HL-60 (cell line): ENCODE measurements at regions not wholly inside any gene's neighbourhood (a gene's known extent, or its start where the extent isn't known, plus 50 kb on each side); places are given as distances from the start of the nearest gene placed in this dataset.

ENCODE experiments used
- DNase-seq, 2 experiments: peaks; one replicate each; pipeline ENCODE4 v3.0.0-alpha.2; 2010 to 2020; ENCODE audit warnings: low read depth in 1 of 2, low spot score in 1 of 2
- H3K27ac ChIP-seq: fragments of 250-450 bp; sonication (Bioruptor Pico); replicated peaks from 2 replicates; pipeline ENCODE4 v1.5.1; 2020; ENCODE audit warnings: mild to moderate bottlenecking, moderate library complexity
- H3K27me3 ChIP-seq: fragments of 250-450 bp; sonication (Bioruptor Pico); 2 replicates; pipeline ENCODE4 v1.5.1; 2021; ENCODE audit warnings: mild to moderate bottlenecking, moderate library complexity; ENCODE audit not compliant: insufficient read depth, poor library complexity, severe bottlenecking
- H3K4me3 ChIP-seq: replicated peaks from 2 replicates; pipeline ENCODE4 v1.5.1; 2011; ENCODE audit warnings: mild to moderate bottlenecking, control low read depth, low read length; ENCODE audit not compliant: insufficient read depth
- CTCF ChIP-seq: IDR thresholded peaks from one replicate; pipeline ENCODE4 v1.5.1; 2011; ENCODE audit warnings: low read length, control low read depth, inconsistent platforms; ENCODE audit not compliant: insufficient read depth
- GABPA ChIP-seq: IDR thresholded peaks from 2 replicates; pipeline ENCODE4 v1.6.1; 2012; ENCODE audit warnings: low read depth
- POLR2AphosphoS5 ChIP-seq: IDR thresholded peaks from 2 replicates; pipeline ENCODE4 v1.6.1; 2012; ENCODE audit warnings: low read depth
- REST ChIP-seq: IDR thresholded peaks from 2 replicates; pipeline ENCODE4 v1.6.1; 2012; ENCODE audit warnings: low read depth; ENCODE audit not compliant: insufficient replicate concordance
- SPI1 ChIP-seq: IDR thresholded peaks from 2 replicates; pipeline ENCODE4 v1.6.1; 2012; ENCODE audit warnings: low read depth, mild to moderate bottlenecking, borderline replicate concordance

- TF ChIP-seq SPI1 (no peak), REST (no peak), CTCF (no peak), POLR2AphosphoS5 (no peak), GABPA (no peak)
- Histone ChIP-seq H3K27ac (no peak overlapping the region), H3K27me3 (no peaks in the 10 kb centered on the region), H3K4me3 (no peak overlapping the region)
- DNase-seq, result no peak
These were observed 73.2 kb downstream of the SUCNR1 start for GRCh38 chr3:151946606-151947005.

GRCh38 chr3:151949706-151950105, 76.3 kb downstream of the SUCNR1 start:
- no peaks in the 10 kb centered on the region for H3K27me3 ChIP-seq
- no peak for DNase-seq
- H3K27ac ChIP-seq, result no peak overlapping the region
- TF ChIP-seq REST (no peak), POLR2AphosphoS5 (no peak), SPI1 (no peak), GABPA (no peak), CTCF (no peak)
- no peak overlapping the region for H3K4me3 ChIP-seq

- TF ChIP-seq GABPA, result no peak
- TF ChIP-seq REST, result no peak
- no peak for TF ChIP-seq CTCF
- no peak for TF ChIP-seq SPI1
- no peak for TF ChIP-seq POLR2AphosphoS5
- H3K27me3 ChIP-seq, result no peaks in the 10 kb centered on the region
- H3K27ac ChIP-seq, result no peak overlapping the region
- H3K4me3 ChIP-seq, result no peak overlapping the region
- DNase-seq, result no peak
These were observed 81.9 kb downstream of the SUCNR1 start for GRCh38 chr3:151955356-151955755.
